Progenitor cell of endocrine pancreas (in vitro differentiated cells): ENCODE measurements at regions not wholly inside any gene's neighbourhood (a gene's known extent, or its start where the extent isn't known, plus 50 kb on each side); places are given as distances from the start of the nearest gene placed in this dataset.

ENCODE experiments used
- DNase-seq: peaks from one replicate; pipeline ENCODE4 v3.0.0; 2021; ENCODE audit warnings: low spot score; ENCODE audit not compliant: unreplicated experiment
- H3K27ac Mint-ChIP-seq: 2 replicates; pipeline ENCODE4 v1.8.0; 2021; ENCODE audit warnings: mild to moderate bottlenecking, moderate library complexity, mixed read lengths
- H3K27me3 Mint-ChIP-seq: 2 replicates; pipeline ENCODE4 v1.8.0; 2021; ENCODE audit warnings: mixed read lengths
- H3K36me3 Mint-ChIP-seq: 2 replicates; pipeline ENCODE4 v1.8.0; 2022; ENCODE audit warnings: mixed read lengths; ENCODE audit not compliant: insufficient read depth
- H3K4me1 Mint-ChIP-seq: 2 replicates; pipeline ENCODE4 v1.8.0; 2021; ENCODE audit warnings: low read depth, mixed read lengths
- H3K4me3 Mint-ChIP-seq: 2 replicates; pipeline ENCODE4 v1.8.0; 2021; ENCODE audit warnings: low read depth, mild to moderate bottlenecking, moderate library complexity, mixed read lengths
- H3K9me3 Mint-ChIP-seq: 2 replicates; pipeline ENCODE4 v1.8.0; 2021; ENCODE audit warnings: low read depth, mixed read lengths
- TF ChIP-seq, protein P1 (sequence below): fragments of 200-600 bp; sonication (generic); IDR thresholded peaks from one replicate; pipeline ENCODE4 v1.5.0; 2021; ENCODE audit warnings: antibody characterized with exemption, mild to moderate bottlenecking; ENCODE audit not compliant: unreplicated experiment

DNA sequence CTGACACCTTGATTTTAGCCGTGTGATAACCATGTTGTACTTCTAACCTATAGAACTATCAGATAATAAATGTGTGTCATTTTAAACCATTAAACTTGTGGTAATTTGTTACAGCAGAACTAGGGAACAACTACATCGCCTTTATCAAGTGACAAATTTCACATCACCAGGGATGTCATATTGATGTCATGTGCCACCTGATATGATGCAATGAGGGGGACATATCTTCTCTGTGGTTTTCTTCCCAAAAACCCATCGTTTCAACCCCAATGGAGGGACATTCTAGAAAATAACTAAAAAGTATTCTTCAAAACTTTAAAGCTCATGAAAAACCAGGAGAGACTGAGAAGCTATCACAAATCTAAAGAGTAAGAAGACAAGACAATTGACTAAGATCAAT lies 212.2 kb downstream of the ETV1 start:
- H3K36me3 Mint-ChIP-seq = no peaks in the 10 kb centered on the region
- H3K27me3 Mint-ChIP-seq = no peaks in the 10 kb centered on the region
- H3K9me3 Mint-ChIP-seq = no peaks in the 10 kb centered on the region
- H3K4me3 Mint-ChIP-seq = no peak overlapping the region
- no peak overlapping the region for H3K27ac Mint-ChIP-seq
- no peak for DNase-seq
- peaks cover 7% of the 10 kb centered on the region for H3K4me1 Mint-ChIP-seq
- TF ChIP-seq, protein P1, sequence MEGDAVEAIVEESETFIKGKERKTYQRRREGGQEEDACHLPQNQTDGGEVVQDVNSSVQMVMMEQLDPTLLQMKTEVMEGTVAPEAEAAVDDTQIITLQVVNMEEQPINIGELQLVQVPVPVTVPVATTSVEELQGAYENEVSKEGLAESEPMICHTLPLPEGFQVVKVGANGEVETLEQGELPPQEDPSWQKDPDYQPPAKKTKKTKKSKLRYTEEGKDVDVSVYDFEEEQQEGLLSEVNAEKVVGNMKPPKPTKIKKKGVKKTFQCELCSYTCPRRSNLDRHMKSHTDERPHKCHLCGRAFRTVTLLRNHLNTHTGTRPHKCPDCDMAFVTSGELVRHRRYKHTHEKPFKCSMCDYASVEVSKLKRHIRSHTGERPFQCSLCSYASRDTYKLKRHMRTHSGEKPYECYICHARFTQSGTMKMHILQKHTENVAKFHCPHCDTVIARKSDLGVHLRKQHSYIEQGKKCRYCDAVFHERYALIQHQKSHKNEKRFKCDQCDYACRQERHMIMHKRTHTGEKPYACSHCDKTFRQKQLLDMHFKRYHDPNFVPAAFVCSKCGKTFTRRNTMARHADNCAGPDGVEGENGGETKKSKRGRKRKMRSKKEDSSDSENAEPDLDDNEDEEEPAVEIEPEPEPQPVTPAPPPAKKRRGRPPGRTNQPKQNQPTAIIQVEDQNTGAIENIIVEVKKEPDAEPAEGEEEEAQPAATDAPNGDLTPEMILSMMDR = no peak

- no peaks in the 10 kb centered on the region for H3K36me3 Mint-ChIP-seq
- no peak for DNase-seq
- no peak overlapping the region for H3K27ac Mint-ChIP-seq
- no peak overlapping the region for H3K4me3 Mint-ChIP-seq
- H3K27me3 Mint-ChIP-seq = no peaks in the 10 kb centered on the region
- TF ChIP-seq, protein P1 = no peak
- H3K4me1 Mint-ChIP-seq = peaks cover 7% of the 10 kb centered on the region
- peaks cover 2% of the 10 kb centered on the region for H3K9me3 Mint-ChIP-seq
Observed at GRCh38 chr7:13778967-13779366, 210.5 kb downstream of the ETV1 start.

DNA sequence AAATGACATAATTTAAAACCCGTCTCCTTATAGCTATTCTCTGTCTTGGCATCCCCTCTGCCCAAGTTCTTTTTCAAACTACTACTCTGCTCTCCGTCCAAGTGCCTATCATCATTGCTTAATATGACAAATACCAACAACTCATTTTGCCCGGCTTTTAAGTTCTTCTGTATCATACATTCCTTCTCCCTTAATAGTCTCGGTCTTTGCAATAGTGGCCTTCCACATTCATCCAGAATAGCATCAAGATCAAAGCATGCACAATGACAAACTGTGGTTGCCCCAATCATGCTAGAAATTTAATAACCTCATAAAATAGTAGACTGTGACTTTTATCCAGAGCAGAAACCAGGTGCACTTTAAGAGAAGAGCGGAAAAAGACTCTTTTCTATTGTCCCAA lies 198.9 kb downstream of the ETV1 start:
- TF ChIP-seq, protein P1 = no peak
- Mint-ChIP-seq H3K27ac (no peak overlapping the region), H3K4me3 (no peak overlapping the region), H3K4me1 (peaks cover 2% of the 10 kb centered on the region), H3K27me3 (no peaks in the 10 kb centered on the region), H3K9me3 (no peaks in the 10 kb centered on the region), H3K36me3 (peaks cover 4% of the 10 kb centered on the region)
- no peak for DNase-seq

- Mint-ChIP-seq H3K9me3 (no peaks in the 10 kb centered on the region), H3K27me3 (no peaks in the 10 kb centered on the region), H3K4me1 (peaks cover 2% of the 10 kb centered on the region), H3K36me3 (peaks cover 4% of the 10 kb centered on the region), H3K4me3 (no peak overlapping the region), H3K27ac (no peak overlapping the region)
- no peak for DNase-seq
- TF ChIP-seq, protein P1 = no peak
Observed at GRCh38 chr7:13792208-13792607, 197.3 kb downstream of the ETV1 start.

- Mint-ChIP-seq H3K4me3 (no peak overlapping the region), H3K4me1 (peaks cover 2% of the 10 kb centered on the region), H3K9me3 (no peaks in the 10 kb centered on the region), H3K27ac (no peak overlapping the region), H3K36me3 (peaks cover 4% of the 10 kb centered on the region), H3K27me3 (no peaks in the 10 kb centered on the region)
- DNase-seq = no peak
- TF ChIP-seq, protein P1 = no peak
Observed at GRCh38 chr7:13793926-13794325, 195.5 kb downstream of the ETV1 start.

GRCh38 chr7:13794581-13794980 lies 194.9 kb downstream of the ETV1 start:
- Mint-ChIP-seq H3K27me3 (no peaks in the 10 kb centered on the region), H3K27ac (no peak overlapping the region), H3K4me3 (no peak overlapping the region)

More at GRCh38 chr7:13794581-13794980, 194.9 kb downstream of the ETV1 start:
- peaks cover 2% of the 10 kb centered on the region for H3K4me1 Mint-ChIP-seq
- no peaks in the 10 kb centered on the region for H3K9me3 Mint-ChIP-seq
- TF ChIP-seq, protein P1 = no peak
- DNase-seq = no peak
- H3K36me3 Mint-ChIP-seq = peaks cover 4% of the 10 kb centered on the region
